ENCODE measurements at regions not wholly inside any gene's neighbourhood (a gene's known extent, or its start where the extent isn't known, plus 50 kb on each side); places are given as distances from the start of the nearest gene placed in this dataset.

GRCh38 chrX:13419918-13420317, 100.1 kb upstream of the ATXN3L start:
- ChIA-PET CTCF (ENCODE audit: partially characterized antibody) (no interaction called here), POLR2A (ENCODE audit: partially characterized antibody) (no interaction called here)
- no peak overlapping the region for H4K5ac ChIP-seq (ENCODE audit: insufficient read length, low read depth, low read length)
- DNase-seq (ENCODE audit: low read depth in 1 of 2, low spot score in 2 of 2) (no peak), FAIRE-seq (no peak)
- no peak overlapping the region for H3K4me3 ChIP-seq (ENCODE audit: extremely low read depth in 1 of 4, insufficient read depth in 2 of 4, low read depth in 3 of 4, low read length in 4 of 4)
- H2AFZ ChIP-seq (ENCODE audit: low read length) = no peak overlapping the region
- no peaks in the 10 kb centered on the region for H3K36me3 ChIP-seq (ENCODE audit: control insufficient read depth in 2 of 4, insufficient read depth in 4 of 4, low read length in 3 of 4)
- H3K79me2 ChIP-seq (ENCODE audit: control insufficient read depth in 1 of 2, insufficient read depth in 2 of 2, low read length in 2 of 2) = no peaks in the 10 kb centered on the region
- no peak overlapping the region for H3K9ac ChIP-seq (replicated peaks in 1 of 4; ENCODE audit: extremely low read depth in 1 of 4, low read depth in 3 of 4, low read length in 3 of 4)
- no peak overlapping the region for H2AK5ac ChIP-seq (ENCODE audit: low read depth, low read length)
- 0 out of 4 replicates have a peak, but pooled peaks cover 0 to 2% of the 10 kb centered on the region in 2 experiments for H3K9me3 ChIP-seq (ENCODE audit: insufficient read depth in 2 of 2, low read depth in 1 of 2, low read length in 1 of 2)
- H3K18ac ChIP-seq (ENCODE audit: extremely low read depth, low read length) = no peak overlapping the region
- H3K4me2 ChIP-seq (ENCODE audit: insufficient read depth in 1 of 2, low read depth in 2 of 2, low read length in 2 of 2) = no peak overlapping the region
- no peak overlapping the region for H4K8ac ChIP-seq (ENCODE audit: extremely low read depth, insufficient read depth, low read length)
- H3K27ac ChIP-seq (ENCODE audit: low read depth, low read length) = no peak overlapping the region
- no peak overlapping the region for H3K4ac ChIP-seq (replicated peaks; ENCODE audit: insufficient read length, low read depth, low read length)
- H3K4me1 ChIP-seq (replicated peaks in 1 of 4; ENCODE audit: control insufficient read depth in 3 of 4, insufficient read depth in 4 of 4, low read length in 3 of 4) = peaks cover 0 to 3% (median 1%) of the 10 kb centered on the region in 4 experiments; a peak in 3 of 7 replicates
- H3K14ac ChIP-seq (ENCODE audit: insufficient read length) = no peak overlapping the region
- H2BK20ac ChIP-seq (ENCODE audit: low read length) = no peak overlapping the region
- no peak overlapping the region for H4K91ac ChIP-seq (replicated peaks; ENCODE audit: insufficient read length, low read length)
- no peaks in the 10 kb centered on the region for H3K23me2 ChIP-seq (ENCODE audit: low read depth, low read length)
- H4K20me1 ChIP-seq (replicated peaks in 1 of 2; ENCODE audit: control insufficient read depth in 1 of 2, insufficient read depth in 2 of 2, low read length in 2 of 2) = no peaks in the 10 kb centered on the region
- no peak overlapping the region for H2BK5ac ChIP-seq (ENCODE audit: low read depth, low read length)
- no peak overlapping the region for H2BK12ac ChIP-seq (ENCODE audit: low read depth, low read length)
- H3K79me1 ChIP-seq (ENCODE audit: low read depth, low read length) = no peaks in the 10 kb centered on the region
- WGBS, 2 experiments (ENCODE audit: extremely low coverage in 1 of 2, insufficient coverage in 1 of 2, insufficient read length in 1 of 2, insufficient replicate concordance in 2 of 2, low coverage in 1 of 2, low lambda C conversion rate in 2 of 2, missing lambda C conversion rate in 1 of 2) = 94% methylated on average over 8 of the region's 9 CpGs; no CpG with 5 or more reads in 1 of the 2 experiments
- H3K56ac ChIP-seq (replicated peaks; ENCODE audit: insufficient read length, low read depth, low read length) = no peak overlapping the region
- TF ChIP-seq RBBP5 (IDR thresholded peaks at IDR 0.05; ENCODE audit: borderline replicate concordance, low read depth, low read length) = no peak
- TF ChIP-seq SAP30 (IDR thresholded peaks at IDR 0.05; ENCODE audit: insufficient read depth, insufficient replicate concordance, low read length) = no peak
- TF ChIP-seq POU5F1 (IDR thresholded peaks at IDR 0.05; ENCODE audit: low read depth, low read length) = no peak
- no peak overlapping the region for H2BK15ac ChIP-seq (ENCODE audit: low read length)
- H2BK120ac ChIP-seq (replicated peaks; ENCODE audit: low read depth, low read length) = no peak overlapping the region
- H3K23ac ChIP-seq (ENCODE audit: insufficient read length) = no peak overlapping the region
- no peaks in the 10 kb centered on the region for H3K27me3 ChIP-seq (replicated peaks in 1 of 4; ENCODE audit: control insufficient read depth in 3 of 4, extremely low read depth in 1 of 4, insufficient read depth in 3 of 4, low read length in 3 of 4)

Measured in H1 (cell line).